SK-N-SH (cell line): ENCODE measurements at regions not wholly inside any gene's neighbourhood (a gene's known extent, or its start where the extent isn't known, plus 50 kb on each side); places are given as distances from the start of the nearest gene placed in this dataset.

ENCODE experiments used
- CTCF ChIA-PET: fragments of 300-600, 350-600 bp; formaldehyde crosslinking; extraction: SDS; loops from one replicate; lab custom pipeline; 2021; lab: Yijun Ruan, JAX
- POLR2A ChIA-PET: fragments of 350-600 bp; sonication (Branson Sonifier 250); formaldehyde crosslinking; extraction: SDS; loops from one replicate; lab custom pipeline; 2020; ENCODE audit warnings: antibody characterized with exemption, inconsistent platforms; lab: Yijun Ruan, JAX
- DNase-seq: peaks from one replicate; pipeline ENCODE4 v3.0.0; 2012
- H2AFZ ChIP-seq: fragments of 200-600 bp; sonication (generic); 2 replicates; pipeline ENCODE4 v1.8.1; 2016; ENCODE audit warnings: antibody characterized with exemption, mild to moderate bottlenecking, low read depth
- H3F3A ChIP-seq: fragments of 200-600 bp; sonication (generic); replicated peaks from 2 replicates; pipeline ENCODE3; 2016; ENCODE audit warnings: antibody characterized with exemption, mild to moderate bottlenecking; ENCODE audit not compliant: insufficient read depth
- H3K27ac ChIP-seq, 2 experiments: fragments of 200-500 bp in 1 of 2; fragments of 200-600 bp in 1 of 2; sonication (Bioruptor generic) in 1 of 2; sonication (generic), shearing (Covaris generic) in 1 of 2; 2 replicates each; pipeline versions ENCODE4 v1.5.1 to v1.6.1; 2014 to 2016; ENCODE audit warnings: low read depth in 2 of 2, inconsistent platforms in 1 of 2, low read length in 1 of 2, mild to moderate bottlenecking in 1 of 2, mixed read lengths in 1 of 2
- H3K27me3 ChIP-seq: fragments of 200-600 bp; sonication (generic), shearing (Covaris generic); 2 replicates; pipeline ENCODE4 v1.6.1; 2016; ENCODE audit warnings: mixed run types; ENCODE audit not compliant: insufficient read depth
- H3K36me3 ChIP-seq, 2 experiments: fragments of 200-500 bp in 1 of 2; fragments of 200-600 bp in 1 of 2; sonication (Bioruptor generic) in 1 of 2; sonication (generic) in 1 of 2; replicated peaks in 1 of 2; 2 replicates each; pipeline versions ENCODE3 to v1.5.1; 2014 to 2016; ENCODE audit warnings: low read length in 1 of 2, mild to moderate bottlenecking in 1 of 2; ENCODE audit not compliant: insufficient read depth in 2 of 2, control insufficient read depth in 1 of 2
- H3K4me1 ChIP-seq, 2 experiments: fragments of 200-500 bp in 1 of 2; fragments of 200-600 bp in 1 of 2; sonication (Bioruptor generic) in 1 of 2; sonication (generic), shearing (Covaris generic) in 1 of 2; 2 replicates each; pipeline versions ENCODE4 v1.5.1 to v1.6.1; 2014 to 2016; ENCODE audit warnings: low read depth in 1 of 2, low read length in 1 of 2, mixed run types in 1 of 2; ENCODE audit not compliant: insufficient read depth in 2 of 2, control insufficient read depth in 1 of 2
- H3K4me2 ChIP-seq: fragments of 200-600 bp; sonication (generic), shearing (Covaris generic); 2 replicates; pipeline ENCODE4 v1.6.1; 2017; ENCODE audit warnings: mixed run types
- H3K4me3 ChIP-seq, 2 experiments: fragments of 200-500 bp in 1 of 2; fragments of 200-600 bp in 1 of 2; sonication (Bioruptor generic) in 1 of 2; sonication (generic), shearing (Covaris generic) in 1 of 2; 2 replicates each; pipeline versions ENCODE4 v1.5.1 to v1.8.1; 2014 to 2016; ENCODE audit warnings: low read depth in 2 of 2, inconsistent platforms in 1 of 2, low read length in 1 of 2, mild to moderate bottlenecking in 1 of 2, mixed read lengths in 1 of 2, moderate library complexity in 1 of 2
- H3K79me2 ChIP-seq: fragments of 200-600 bp; sonication (generic); 2 replicates; pipeline ENCODE4 v1.8.1; 2017; ENCODE audit warnings: mild to moderate bottlenecking; ENCODE audit not compliant: insufficient read depth
- H3K9ac ChIP-seq: fragments of 200-600 bp; sonication (generic); 2 replicates; pipeline ENCODE4 v1.6.1; 2017; ENCODE audit warnings: mixed run types
- H3K9me2 ChIP-seq: fragments of 200-600 bp; sonication (generic); 2 replicates; pipeline ENCODE4 v1.6.1; 2017; ENCODE audit warnings: mixed run types
- H3K9me3 ChIP-seq: fragments of 200-600 bp; sonication (generic); 2 replicates; pipeline ENCODE4 v1.6.1; 2017; ENCODE audit warnings: mixed run types, mild to moderate bottlenecking, moderate library complexity
- H4K20me1 ChIP-seq: fragments of 200-600 bp; sonication (generic); 2 replicates; pipeline ENCODE4 v1.6.1; 2017; ENCODE audit warnings: mild to moderate bottlenecking, mixed run types; ENCODE audit not compliant: insufficient read depth
- EP300 ChIP-seq, 2 experiments: IDR thresholded peaks; 2 replicates each; pipeline versions ENCODE4 v1.4.0 to v1.6.1; 2012; ENCODE audit warnings: borderline replicate concordance in 1 of 2, low read depth in 1 of 2, low read length in 1 of 2
- FOSL2 ChIP-seq: IDR thresholded peaks from 2 replicates; pipeline ENCODE4 v1.4.0; 2012; ENCODE audit warnings: low read depth, mild to moderate bottlenecking, moderate library complexity, borderline replicate concordance
- FOXJ3 ChIP-seq: sonication (generic); formaldehyde crosslinking; IDR thresholded peaks from 2 replicates; pipeline ENCODE4 v1.5.1; 2020; ENCODE audit warnings: mild to moderate bottlenecking, missing genetic modification reagents
- GABPA ChIP-seq: IDR thresholded peaks from 2 replicates; pipeline ENCODE4 v1.4.0; 2012; ENCODE audit warnings: low read depth, mild to moderate bottlenecking
- GATA2 ChIP-seq: sonication (generic); formaldehyde crosslinking; IDR thresholded peaks from 2 replicates; pipeline ENCODE4 v1.5.0; 2020; ENCODE audit warnings: mild to moderate bottlenecking, missing genetic modification reagents
- JUND ChIP-seq: IDR thresholded peaks from 2 replicates; pipeline ENCODE4 v1.4.0; 2012
- MAX ChIP-seq: IDR thresholded peaks from 2 replicates; pipeline ENCODE4 v1.4.0; 2012; ENCODE audit warnings: low read depth
- MXI1 ChIP-seq: IDR thresholded peaks from 2 replicates; pipeline ENCODE4 v1.6.1; 2012; ENCODE audit warnings: mild to moderate bottlenecking, low read depth, low read length, improper control_type of control experiment
- NRF1 ChIP-seq: IDR thresholded peaks from 2 replicates; pipeline ENCODE4 v1.6.1; 2012; ENCODE audit warnings: low read depth, mild to moderate bottlenecking, low read length
- PBX3 ChIP-seq: IDR thresholded peaks from 2 replicates; pipeline ENCODE4; 2012
- RAD21 ChIP-seq: IDR thresholded peaks from 2 replicates; pipeline ENCODE4 v1.6.1; 2012; ENCODE audit warnings: mild to moderate bottlenecking, low read length
- RCOR1 ChIP-seq: fragments of 150-350 bp; IDR thresholded peaks from 2 replicates; pipeline ENCODE4 v1.6.1; 2017; ENCODE audit warnings: antibody characterized with exemption, low read length
- RFX5 ChIP-seq: IDR thresholded peaks from 2 replicates; pipeline ENCODE4 v1.6.1; 2012; ENCODE audit warnings: mild to moderate bottlenecking, improper control_type of control experiment, low read length
- SMC3 ChIP-seq: IDR thresholded peaks from 2 replicates; pipeline ENCODE4 v1.6.1; 2012; ENCODE audit warnings: low read depth, low read length, improper control_type of control experiment
- WGBS: methylation state at CpG from one replicate; pipeline ENCODE4 v1.1.6; 2017; ENCODE audit warnings: low lambda C conversion rate; 5-methylcytosine and 5-hydroxymethylcytosine counted together
- TF ChIP-seq, protein P1 (sequence below): IDR thresholded peaks from 2 replicates; pipeline ENCODE4 v1.4.0; 2012; ENCODE audit warnings: low read depth, borderline replicate concordance
- TF ChIP-seq, protein P2 (sequence below): fragments of 200-600 bp; sonication (generic); IDR thresholded peaks from 2 replicates; pipeline ENCODE4 v1.6.1; 2017; ENCODE audit warnings: antibody characterized with exemption, mild to moderate bottlenecking, moderate library complexity

- 0% methylated on average over 4 of the region's 4 CpGs for WGBS
- peak overlapping the region; percentile 78 for H2AFZ ChIP-seq
Observed at GRCh38 chr13:33723772-33724435, 94.0 kb upstream of the RFC3 start.

DNA sequence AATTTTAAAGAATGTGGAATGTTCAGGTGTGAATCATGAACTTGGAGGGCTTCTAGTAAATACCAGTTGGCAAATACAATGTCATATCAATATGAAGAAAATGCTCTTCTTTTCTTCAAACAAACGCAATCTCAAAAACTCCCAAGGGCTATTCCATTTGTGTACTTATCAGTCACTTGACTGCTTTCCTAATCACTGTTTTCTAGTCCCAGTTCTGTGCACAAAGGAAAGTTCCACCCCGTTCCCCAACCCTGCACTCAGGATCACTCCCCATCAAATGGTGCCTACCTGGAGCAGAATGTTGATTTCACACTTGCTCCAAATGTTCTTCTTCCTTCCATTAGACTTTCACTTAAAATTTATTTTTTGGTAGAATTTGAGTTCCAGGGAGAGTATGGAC is 92.6 kb upstream of the RFC3 start:
- peaks cover 22% of the 10 kb centered on the region for H3F3A ChIP-seq
- no peak for TF ChIP-seq RCOR1
- TF ChIP-seq GATA2 (CRISPR knock-in tag) = no peak
- TF ChIP-seq MXI1 = no peak
- no peak for TF ChIP-seq MAX
- no peak for TF ChIP-seq NRF1
- TF ChIP-seq, protein P1, sequence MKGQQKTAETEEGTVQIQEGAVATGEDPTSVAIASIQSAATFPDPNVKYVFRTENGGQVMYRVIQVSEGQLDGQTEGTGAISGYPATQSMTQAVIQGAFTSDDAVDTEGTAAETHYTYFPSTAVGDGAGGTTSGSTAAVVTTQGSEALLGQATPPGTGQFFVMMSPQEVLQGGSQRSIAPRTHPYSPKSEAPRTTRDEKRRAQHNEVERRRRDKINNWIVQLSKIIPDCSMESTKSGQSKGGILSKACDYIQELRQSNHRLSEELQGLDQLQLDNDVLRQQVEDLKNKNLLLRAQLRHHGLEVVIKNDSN = no peak
- TF ChIP-seq RFX5 = no peak
- TF ChIP-seq RAD21 = no peak
- TF ChIP-seq SMC3 = no peak
- TF ChIP-seq FOXJ3 (CRISPR knock-in tag) = no peak
- TF ChIP-seq FOSL2 = no peak
- TF ChIP-seq GABPA = no peak
- TF ChIP-seq JUND = no peak
- DNase-seq = no peak
- 93% methylated on average over 2 of the region's 2 CpGs for whole genome bisulfite sequencing
- no peak overlapping the region for H2AFZ ChIP-seq
- H3K27ac ChIP-seq = no peak overlapping the region
- no peak overlapping the region for H3K9ac ChIP-seq
- POLR2A ChIA-PET = no interaction called here
- no peaks in the 10 kb centered on the region for H3K36me3 ChIP-seq
- no peak overlapping the region for H3K4me2 ChIP-seq
- no peaks in the 10 kb centered on the region for H3K9me3 ChIP-seq
- H3K9me2 ChIP-seq = no peaks in the 10 kb centered on the region
- H3K4me1 ChIP-seq = peaks cover 8 to 19% of the 10 kb centered on the region in 2 experiments; a peak in 3 of 4 replicates
- H3K79me2 ChIP-seq = no peaks in the 10 kb centered on the region
- H3K27me3 ChIP-seq = no peaks in the 10 kb centered on the region
- no peak overlapping the region for H3K4me3 ChIP-seq
- H4K20me1 ChIP-seq = no peaks in the 10 kb centered on the region
- CTCF ChIA-PET = interaction anchor here (1.3 to 2.5 kb wide), 4 partner anchors 157 to 511 kb away, joined by 3 to 21 read pairs (median 7); no protein-coding TSS in a partner anchor

More at GRCh38 chr13:33723772-33724435, 94.0 kb upstream of the RFC3 start:
- CTCF ChIA-PET = interaction anchor here (0.6 to 3.1 kb wide), 46 partner anchors 8 to 1434 kb away, joined by 3 to 21 read pairs (median 4); partner anchors contain the start of gene PDS5B
- H3K9me3 ChIP-seq = no peaks in the 10 kb centered on the region
- H3F3A ChIP-seq = peaks cover 22% of the 10 kb centered on the region
- peaks cover 8 to 19% of the 10 kb centered on the region in 2 experiments; a peak in 3 of 4 replicates for H3K4me1 ChIP-seq
- no peaks in the 10 kb centered on the region for H3K9me2 ChIP-seq
- H3K79me2 ChIP-seq = no peaks in the 10 kb centered on the region
- POLR2A ChIA-PET = no interaction called here
- no peak overlapping the region for H3K9ac ChIP-seq
- H3K4me3 ChIP-seq = peak overlapping the region in 1 of 2 experiments; percentile 38; a peak in 1 of 4 replicates
- peak overlapping the region in 1 of 2 experiments; percentile 86; a peak in 2 of 4 replicates for H3K27ac ChIP-seq
- H3K36me3 ChIP-seq = no peaks in the 10 kb centered on the region
- peak; percentile 66 for DNase-seq
- no peaks in the 10 kb centered on the region for H4K20me1 ChIP-seq
- no peak overlapping the region; the same call in 1 of the 2 replicates for H3K4me2 ChIP-seq
- no peaks in the 10 kb centered on the region for H3K27me3 ChIP-seq
- TF ChIP-seq RCOR1 (peak; percentile 25; the same call in 1 of the 2 replicates), EP300 (IDR thresholded peaks at IDR 0.05; ENCODE audit: borderline replicate concordance in 1 of 2, low read depth in 1 of 2, low read length in 1 of 2) (no peak), PBX3 (no peak), MAX (no peak), SMC3 (peak; percentile 87), RAD21 (peak; percentile 95)
- TF ChIP-seq, protein P2, sequence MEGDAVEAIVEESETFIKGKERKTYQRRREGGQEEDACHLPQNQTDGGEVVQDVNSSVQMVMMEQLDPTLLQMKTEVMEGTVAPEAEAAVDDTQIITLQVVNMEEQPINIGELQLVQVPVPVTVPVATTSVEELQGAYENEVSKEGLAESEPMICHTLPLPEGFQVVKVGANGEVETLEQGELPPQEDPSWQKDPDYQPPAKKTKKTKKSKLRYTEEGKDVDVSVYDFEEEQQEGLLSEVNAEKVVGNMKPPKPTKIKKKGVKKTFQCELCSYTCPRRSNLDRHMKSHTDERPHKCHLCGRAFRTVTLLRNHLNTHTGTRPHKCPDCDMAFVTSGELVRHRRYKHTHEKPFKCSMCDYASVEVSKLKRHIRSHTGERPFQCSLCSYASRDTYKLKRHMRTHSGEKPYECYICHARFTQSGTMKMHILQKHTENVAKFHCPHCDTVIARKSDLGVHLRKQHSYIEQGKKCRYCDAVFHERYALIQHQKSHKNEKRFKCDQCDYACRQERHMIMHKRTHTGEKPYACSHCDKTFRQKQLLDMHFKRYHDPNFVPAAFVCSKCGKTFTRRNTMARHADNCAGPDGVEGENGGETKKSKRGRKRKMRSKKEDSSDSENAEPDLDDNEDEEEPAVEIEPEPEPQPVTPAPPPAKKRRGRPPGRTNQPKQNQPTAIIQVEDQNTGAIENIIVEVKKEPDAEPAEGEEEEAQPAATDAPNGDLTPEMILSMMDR = peak; percentile 83
